CD4-positive, alpha-beta T cell (primary cell): ENCODE measurements at regions not wholly inside any gene's neighbourhood (a gene's known extent, or its start where the extent isn't known, plus 50 kb on each side); places are given as distances from the start of the nearest gene placed in this dataset.

Experiments used
- ATAC-seq: fragments of 200-7000 bp; cut with Tn5 transposase; one replicate; pipeline ENCODE4 v1.10.0; 2022; ENCODE audit warnings: mild to moderate bottlenecking; ENCODE audit not compliant: poor library complexity
- CTCF ChIA-PET: fragments of 350-600 bp; sonication (Branson Sonifier 250); formaldehyde crosslinking; loops from one replicate; lab custom pipeline; 2021; ENCODE audit warnings: antibody characterized with exemption, inconsistent platforms; lab: Charles Lee
- POLR2A ChIA-PET: fragments of 350-600 bp; sonication (Branson Sonifier 250); formaldehyde crosslinking; loops from one replicate; lab custom pipeline; 2021; ENCODE audit warnings: antibody characterized with exemption, inconsistent platforms; lab: Charles Lee
- DNase-seq, 14 experiments: peaks; one replicate each; pipeline ENCODE4 v3.0.0-alpha.2; 2013 to 2020; ENCODE audit warnings: mixed read lengths in 2 of 14
- H3K27ac ChIP-seq, 2 donors: one replicate each; pipeline versions ENCODE4 v1.5.1 to v1.7.0; 2013; ENCODE audit warnings: low read length in 2 of 2, low read depth in 1 of 2, mild to moderate bottlenecking in 1 of 2
- H3K27me3 ChIP-seq, 2 experiments: 1 replicate in 1 of 2; 2 replicates in 1 of 2; pipeline versions ENCODE4 v1.6.1 to v1.7.0; 2013; ENCODE audit warnings: low read length in 2 of 2, control low read depth in 1 of 2, mild to moderate bottlenecking in 1 of 2, moderate library complexity in 1 of 2; ENCODE audit not compliant: insufficient read depth in 2 of 2, control insufficient read depth in 1 of 2
- H3K36me3 ChIP-seq: one replicate; pipeline ENCODE4 v1.6.1; 2013; ENCODE audit warnings: low read length, control low read depth; ENCODE audit not compliant: insufficient read depth
- H3K4me1 ChIP-seq: one replicate; pipeline ENCODE4 v1.6.1; 2013; ENCODE audit warnings: low read length, control low read depth; ENCODE audit not compliant: insufficient read depth
- H3K4me3 ChIP-seq: one replicate; pipeline ENCODE4 v1.5.1; 2013; ENCODE audit warnings: mild to moderate bottlenecking, low read length, moderate library complexity
- H3K9me3 ChIP-seq, 2 experiments: 1 replicate in 1 of 2; 2 replicates in 1 of 2; pipeline versions ENCODE4 v1.6.1 to v1.7.0; 2013; ENCODE audit warnings: low read length in 2 of 2, mild to moderate bottlenecking in 2 of 2, control low read depth in 1 of 2, moderate library complexity in 1 of 2; ENCODE audit not compliant: control insufficient read depth in 1 of 2, insufficient read depth in 1 of 2
- H3K27ac Mint-ChIP-seq: one replicate; pipeline ENCODE4 v1.8.0; 2020; ENCODE audit warnings: mixed read lengths
- H3K27me3 Mint-ChIP-seq: one replicate; pipeline ENCODE4 v1.8.0; 2021; ENCODE audit warnings: mixed read lengths
- H3K36me3 Mint-ChIP-seq: one replicate; pipeline ENCODE4 v1.8.0; 2021; ENCODE audit warnings: low read depth, mixed read lengths
- H3K4me1 Mint-ChIP-seq: one replicate; pipeline ENCODE4 v1.8.0; 2021; ENCODE audit warnings: low read depth, mixed read lengths
- H3K4me3 Mint-ChIP-seq: one replicate; pipeline ENCODE4 v1.8.0; 2020; ENCODE audit warnings: mild to moderate bottlenecking, mixed read lengths
- H3K9me3 Mint-ChIP-seq: one replicate; pipeline ENCODE4 v1.8.0; 2020; ENCODE audit warnings: mixed read lengths
- intact Hi-C, 2 experiments: fragments of 100-400 bp; cut with DNase I in 1 of 2; cut with micrococcal nuclease in 1 of 2; formaldehyde crosslinking; loops; one replicate each; pipeline versions ENCODE4 v1.15.1 to v1.9.0; 2023 to 2025; cut with DNase I, micrococcal nuclease
- TF ChIP-seq, protein P1 (sequence below): fragments of 200-600 bp; IDR thresholded peaks from one replicate; pipeline ENCODE4 v1.8.0; 2022; ENCODE audit warnings: antibody characterized with exemption, mild to moderate bottlenecking

DNA sequence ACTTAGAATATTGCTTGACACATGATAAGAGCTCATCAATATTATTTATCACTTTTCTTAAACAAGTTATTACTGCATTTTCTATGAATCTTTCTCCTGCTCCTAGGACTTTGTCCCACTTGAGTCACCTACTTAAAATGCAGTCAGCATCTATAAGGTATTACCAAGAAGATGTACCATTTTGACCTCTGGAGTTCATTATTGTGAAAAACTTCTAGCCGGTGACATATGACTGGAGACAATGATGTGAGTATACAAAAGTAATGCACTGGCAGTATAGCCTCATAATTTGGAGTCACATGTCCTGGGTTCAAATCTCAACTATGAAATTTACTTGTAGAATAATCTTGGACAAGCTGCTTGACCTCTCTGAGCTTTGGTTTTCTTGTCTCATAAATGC, 278.5 kb downstream of the PLPP3 start:
- Mint-ChIP-seq H3K27me3 (no peaks in the 10 kb centered on the region), H3K36me3 (no peaks in the 10 kb centered on the region), H3K4me1 (no peaks in the 10 kb centered on the region), H3K4me3 (no peak overlapping the region), H3K9me3 (no peaks in the 10 kb centered on the region), H3K27ac (no peak overlapping the region)
- POLR2A ChIA-PET, result no interaction called here
- DNase-seq (no peak), ATAC-seq (no peak)
- H3K36me3 ChIP-seq, result no peaks in the 10 kb centered on the region
- no peaks in the 10 kb centered on the region for H3K4me1 ChIP-seq
- H3K4me3 ChIP-seq, result no peak overlapping the region
- H3K9me3 ChIP-seq, result no peaks in the 10 kb centered on the region
- intact Hi-C loops, result no loop called here
- no peak overlapping the region for H3K27ac ChIP-seq
- CTCF ChIA-PET, result no interaction called here
- no peaks in the 10 kb centered on the region for H3K27me3 ChIP-seq
- TF ChIP-seq, protein P1, sequence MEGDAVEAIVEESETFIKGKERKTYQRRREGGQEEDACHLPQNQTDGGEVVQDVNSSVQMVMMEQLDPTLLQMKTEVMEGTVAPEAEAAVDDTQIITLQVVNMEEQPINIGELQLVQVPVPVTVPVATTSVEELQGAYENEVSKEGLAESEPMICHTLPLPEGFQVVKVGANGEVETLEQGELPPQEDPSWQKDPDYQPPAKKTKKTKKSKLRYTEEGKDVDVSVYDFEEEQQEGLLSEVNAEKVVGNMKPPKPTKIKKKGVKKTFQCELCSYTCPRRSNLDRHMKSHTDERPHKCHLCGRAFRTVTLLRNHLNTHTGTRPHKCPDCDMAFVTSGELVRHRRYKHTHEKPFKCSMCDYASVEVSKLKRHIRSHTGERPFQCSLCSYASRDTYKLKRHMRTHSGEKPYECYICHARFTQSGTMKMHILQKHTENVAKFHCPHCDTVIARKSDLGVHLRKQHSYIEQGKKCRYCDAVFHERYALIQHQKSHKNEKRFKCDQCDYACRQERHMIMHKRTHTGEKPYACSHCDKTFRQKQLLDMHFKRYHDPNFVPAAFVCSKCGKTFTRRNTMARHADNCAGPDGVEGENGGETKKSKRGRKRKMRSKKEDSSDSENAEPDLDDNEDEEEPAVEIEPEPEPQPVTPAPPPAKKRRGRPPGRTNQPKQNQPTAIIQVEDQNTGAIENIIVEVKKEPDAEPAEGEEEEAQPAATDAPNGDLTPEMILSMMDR, result no peak

DNA sequence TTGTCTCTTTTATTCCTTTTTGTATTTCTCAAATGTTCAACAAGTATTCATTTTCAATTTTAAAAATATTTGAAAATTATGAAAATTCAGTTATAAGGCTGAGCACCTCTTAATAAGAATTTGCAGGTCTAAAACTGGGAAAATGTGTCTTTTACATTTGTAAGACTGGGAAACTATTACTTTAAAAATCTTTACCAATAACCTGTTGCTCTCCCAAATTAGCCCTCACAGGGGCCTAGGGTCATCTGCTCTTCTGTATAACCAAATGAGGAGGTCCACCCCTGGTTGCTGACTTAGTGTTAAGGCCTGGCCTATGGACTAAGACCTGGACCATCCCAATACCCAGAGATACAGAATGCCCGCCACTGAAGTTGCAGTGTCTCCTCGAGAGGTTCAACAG, 280.5 kb downstream of the PLPP3 start:
- ATAC-seq (no peak), DNase-seq (no peak)
- Mint-ChIP-seq H3K4me3 (no peak overlapping the region), H3K27ac (no peak overlapping the region), H3K27me3 (no peaks in the 10 kb centered on the region), H3K36me3 (no peaks in the 10 kb centered on the region), H3K4me1 (no peaks in the 10 kb centered on the region), H3K9me3 (no peaks in the 10 kb centered on the region)
- Histone ChIP-seq H3K9me3 (no peaks in the 10 kb centered on the region), H3K27ac (no peak overlapping the region), H3K4me3 (no peak overlapping the region), H3K36me3 (no peaks in the 10 kb centered on the region), H3K4me1 (no peaks in the 10 kb centered on the region), H3K27me3 (no peaks in the 10 kb centered on the region)
- TF ChIP-seq, protein P1, result no peak
- POLR2A ChIA-PET, result no interaction called here
- intact Hi-C loops, result no loop called here
- CTCF ChIA-PET, result no interaction called here

DNA sequence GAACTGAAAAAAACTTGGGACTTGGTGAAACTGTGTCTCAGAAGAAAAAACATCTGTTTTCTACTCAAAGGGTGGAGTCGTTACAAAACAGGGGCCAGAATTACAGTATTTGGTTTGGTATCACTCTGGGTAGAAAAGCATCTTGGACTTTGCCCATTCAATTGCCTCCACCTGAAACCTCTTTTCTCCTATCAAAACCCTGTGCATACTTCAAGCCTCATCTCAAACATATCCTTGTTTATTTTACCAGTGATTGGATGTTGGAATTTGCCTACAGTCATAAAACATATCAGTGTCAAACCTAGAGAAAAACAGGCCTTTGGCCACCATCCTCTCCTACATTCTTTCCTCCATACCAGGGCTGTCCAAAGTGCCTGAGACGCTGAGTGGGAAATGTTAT, 281.5 kb downstream of the PLPP3 start:
- DNase-seq (no peak), ATAC-seq (no peak)
- H3K27ac Mint-ChIP-seq, result no peak overlapping the region
- no peaks in the 10 kb centered on the region for H3K36me3 Mint-ChIP-seq
- H3K9me3 ChIP-seq, result no peaks in the 10 kb centered on the region
- H3K27me3 Mint-ChIP-seq, result no peaks in the 10 kb centered on the region
- intact Hi-C loops, result loop anchor here in 1 of 2 experiments (2.0 kb wide), 1 partner anchor 19 kb away; no protein-coding TSS in a partner anchor
- CTCF ChIA-PET, result no interaction called here
- H3K36me3 ChIP-seq, result no peaks in the 10 kb centered on the region
- no peaks in the 10 kb centered on the region for H3K4me1 Mint-ChIP-seq
- TF ChIP-seq, protein P1, result no peak
- no peak overlapping the region for H3K4me3 ChIP-seq
- no peak overlapping the region for H3K4me3 Mint-ChIP-seq
- POLR2A ChIA-PET, result no interaction called here
- H3K27me3 ChIP-seq, result no peaks in the 10 kb centered on the region
- H3K27ac ChIP-seq, result no peak overlapping the region
- H3K4me1 ChIP-seq, result no peaks in the 10 kb centered on the region
- no peaks in the 10 kb centered on the region for H3K9me3 Mint-ChIP-seq
